Colon (tissue), 2 donors: ENCODE measurements at regions not wholly inside any gene's neighbourhood (a gene's known extent, or its start where the extent isn't known, plus 50 kb on each side); places are given as distances from the start of the nearest gene placed in this dataset.

Experiments
- FAIRE-seq: peaks from 2 replicates; lab custom pipeline; 2012; peaks lifted over from hg19 to GRCh38; lab: Jason Lieb, UNC
- donor health status: control.
- donor health status: control.

DNA sequence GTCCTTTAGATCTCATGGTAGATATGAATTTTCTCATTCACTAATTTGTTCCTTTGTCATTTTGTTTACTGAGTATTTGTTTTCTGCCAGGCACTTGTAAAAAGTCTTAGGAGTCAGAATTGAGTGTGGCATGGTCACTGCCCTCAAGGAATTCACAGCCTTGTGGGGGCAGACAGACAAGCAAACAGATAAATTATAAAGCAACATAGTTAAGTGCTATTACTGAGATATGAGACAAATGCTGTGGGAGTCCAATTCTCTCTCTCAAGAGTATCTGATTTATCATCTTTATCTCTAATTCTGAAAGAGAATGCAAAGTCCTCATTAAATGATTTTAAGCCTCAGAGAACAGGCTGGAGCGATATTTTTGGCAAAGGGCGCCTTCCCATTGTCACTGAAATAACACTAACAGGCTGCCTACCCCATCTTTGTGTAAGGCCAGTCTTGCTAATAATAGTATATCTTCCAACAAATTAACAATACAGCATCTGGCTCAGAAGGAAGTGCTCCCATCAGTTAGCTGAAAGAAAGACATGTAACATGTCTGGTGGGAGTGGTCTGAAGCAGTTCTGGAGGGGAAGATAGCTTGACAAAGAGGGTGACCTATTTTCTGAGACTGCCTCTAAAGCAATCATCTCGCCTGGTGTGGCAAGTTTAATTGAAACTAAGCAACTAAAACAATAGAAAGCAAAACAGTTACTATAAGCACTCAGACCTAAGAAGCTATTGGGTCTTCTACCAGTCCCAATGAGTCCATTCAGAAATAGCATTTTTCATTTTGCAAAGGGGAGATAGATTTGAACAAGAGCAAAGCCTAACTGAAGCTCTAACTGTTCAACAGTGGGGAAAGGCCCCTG is 61.5 kb upstream of the AMOT start:
- FAIRE-seq = no peak

DNA sequence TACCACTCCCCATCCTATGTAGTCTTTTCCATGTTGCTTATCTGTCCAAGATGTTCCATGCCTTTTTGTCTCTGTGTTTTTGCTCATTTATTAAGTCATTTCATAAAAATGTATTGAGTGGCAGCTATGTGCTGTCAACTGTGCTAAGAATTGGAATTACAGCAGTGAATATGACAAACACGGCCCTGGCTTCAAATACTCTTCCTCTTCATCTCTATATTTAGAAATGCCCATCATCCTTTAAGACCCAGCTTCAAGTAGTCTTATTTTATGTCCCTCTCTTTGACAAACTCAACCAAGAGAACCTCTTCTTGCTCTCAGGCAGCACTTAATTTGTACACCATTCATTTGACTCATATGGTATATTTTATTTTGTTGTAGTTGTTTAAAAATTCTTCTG is 55.4 kb upstream of the AMOT start:
- FAIRE-seq = no peak
